Peyer's patch (tissue), 4 donors: ENCODE measurements at regions not wholly inside any gene's neighbourhood (a gene's known extent, or its start where the extent isn't known, plus 50 kb on each side); places are given as distances from the start of the nearest gene placed in this dataset.
"Not testable (repeated sequence)": the region's sequence is repeated elsewhere in the genome, so short reads cannot be mapped to it uniquely, and the experiment has no call there.

Source experiments
- DNase-seq, 3 donors: peaks; one replicate each; pipeline ENCODE4 v3.0.0-alpha.2; 2017 to 2019
- H3K27ac ChIP-seq, 4 donors: fragments of 200-600 bp; sonication (generic); one replicate each; pipeline ENCODE4 v1.5.1; 2016 to 2019
- H3K27me3 ChIP-seq, 2 donors: fragments of 200-600 bp; sonication (generic); one replicate each; pipeline ENCODE4 v1.5.1; 2019
- H3K36me3 ChIP-seq, 3 donors: fragments of 200-600 bp; sonication (generic); one replicate each; pipeline ENCODE4 v1.5.1; 2016 to 2019
- H3K4me1 ChIP-seq, 4 donors: fragments of 200-600 bp; sonication (generic); one replicate each; pipeline ENCODE4 v1.5.1; 2016 to 2019
- H3K4me3 ChIP-seq, 4 donors: fragments of 200-600 bp; sonication (generic); 1 replicate in 3 of 4; 2 replicates in 1 of 4; pipeline ENCODE4 v1.5.1; 2016 to 2019; ENCODE audit warnings: mild to moderate bottlenecking in 1 of 4
- H3K9me3 ChIP-seq, 4 donors: fragments of 200-600 bp; sonication (generic); one replicate each; pipeline ENCODE4 v1.5.1; 2016 to 2019; ENCODE audit warnings: mild to moderate bottlenecking in 1 of 4
- POLR2A ChIP-seq, 2 donors: fragments of 450-650 bp; IDR thresholded peaks; one replicate each; pipeline ENCODE4 v1.5.1; 2017; ENCODE audit warnings: antibody characterized with exemption in 2 of 2, mild to moderate bottlenecking in 2 of 2, moderate library complexity in 2 of 2
- TF ChIP-seq, protein P1 (sequence below), 6 experiments: fragments of 450-650 bp in 4 of 6; fragments of 200-600 bp in 2 of 6; sonication (generic) in 1 of 6; IDR thresholded peaks; one replicate each; pipeline ENCODE4 v1.5.1; 2017 to 2019; ENCODE audit warnings: antibody characterized with exemption in 6 of 6, mild to moderate bottlenecking in 3 of 6, moderate library complexity in 1 of 6

DNA sequence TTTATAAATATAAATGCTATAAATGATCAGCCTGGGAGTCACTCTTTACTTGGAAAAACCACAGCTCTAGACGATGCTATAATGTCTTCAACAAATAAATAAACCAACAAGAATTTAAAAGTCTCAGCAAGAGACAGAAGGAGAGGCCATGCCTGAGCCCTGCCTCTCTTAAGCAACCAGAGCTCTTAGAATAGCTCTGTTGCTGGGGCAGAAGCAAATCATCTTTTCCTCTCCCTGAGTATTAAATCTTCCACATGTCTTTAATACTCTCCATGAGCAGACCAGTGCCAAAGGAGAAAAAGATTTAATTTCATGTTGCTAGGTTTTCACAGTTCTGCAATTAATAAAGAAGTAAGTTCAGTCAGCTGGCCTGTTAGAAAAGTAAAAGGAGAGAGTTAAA lies 408.0 kb upstream of the SLC30A5 start:
- Histone ChIP-seq H3K27me3 (no peaks in the 10 kb centered on the region), H3K27ac (no peak overlapping the region), H3K4me1 (peaks cover 0 to 5% (median 0%) of the 10 kb centered on the region in 4 donors), H3K4me3 (no peak overlapping the region), H3K9me3 (no peaks in the 10 kb centered on the region), H3K36me3 (no peaks in the 10 kb centered on the region)
- TF ChIP-seq, protein P1, sequence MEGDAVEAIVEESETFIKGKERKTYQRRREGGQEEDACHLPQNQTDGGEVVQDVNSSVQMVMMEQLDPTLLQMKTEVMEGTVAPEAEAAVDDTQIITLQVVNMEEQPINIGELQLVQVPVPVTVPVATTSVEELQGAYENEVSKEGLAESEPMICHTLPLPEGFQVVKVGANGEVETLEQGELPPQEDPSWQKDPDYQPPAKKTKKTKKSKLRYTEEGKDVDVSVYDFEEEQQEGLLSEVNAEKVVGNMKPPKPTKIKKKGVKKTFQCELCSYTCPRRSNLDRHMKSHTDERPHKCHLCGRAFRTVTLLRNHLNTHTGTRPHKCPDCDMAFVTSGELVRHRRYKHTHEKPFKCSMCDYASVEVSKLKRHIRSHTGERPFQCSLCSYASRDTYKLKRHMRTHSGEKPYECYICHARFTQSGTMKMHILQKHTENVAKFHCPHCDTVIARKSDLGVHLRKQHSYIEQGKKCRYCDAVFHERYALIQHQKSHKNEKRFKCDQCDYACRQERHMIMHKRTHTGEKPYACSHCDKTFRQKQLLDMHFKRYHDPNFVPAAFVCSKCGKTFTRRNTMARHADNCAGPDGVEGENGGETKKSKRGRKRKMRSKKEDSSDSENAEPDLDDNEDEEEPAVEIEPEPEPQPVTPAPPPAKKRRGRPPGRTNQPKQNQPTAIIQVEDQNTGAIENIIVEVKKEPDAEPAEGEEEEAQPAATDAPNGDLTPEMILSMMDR (IDR thresholded peaks at IDR 0.05): no peak
- no peak for TF ChIP-seq POLR2A (IDR thresholded peaks at IDR 0.05)
- no peak for DNase-seq

DNA sequence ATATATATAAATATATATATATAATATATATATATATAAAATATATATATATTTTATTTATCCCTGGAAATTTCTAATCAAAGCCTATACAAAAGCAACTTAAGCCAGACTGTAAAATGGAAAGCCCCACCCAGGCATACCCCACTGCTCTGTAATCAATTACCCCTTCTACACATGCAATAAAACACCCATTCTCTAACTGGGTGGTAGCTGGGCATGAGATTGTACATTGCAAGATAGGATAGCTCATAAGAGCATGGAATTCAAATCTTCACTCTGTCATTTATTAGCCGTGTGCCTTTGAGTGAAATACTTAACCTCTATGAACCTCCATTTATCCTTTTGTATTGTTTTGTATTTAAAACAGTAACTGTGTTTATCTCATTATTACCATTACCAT lies 405.3 kb upstream of the SLC30A5 start:
- Histone ChIP-seq H3K36me3 (no peaks in the 10 kb centered on the region), H3K27ac (no peak overlapping the region), H3K4me3 (no peak overlapping the region), H3K9me3 (peaks cover 0 to 5% (median 2%) of the 10 kb centered on the region in 4 donors), H3K4me1 (no peaks in the 10 kb centered on the region), H3K27me3 (no peaks in the 10 kb centered on the region)
- TF ChIP-seq, protein P1 (IDR thresholded peaks at IDR 0.05): no peak
- TF ChIP-seq POLR2A (IDR thresholded peaks at IDR 0.05): no peak
- DNase-seq: no peak

DNA sequence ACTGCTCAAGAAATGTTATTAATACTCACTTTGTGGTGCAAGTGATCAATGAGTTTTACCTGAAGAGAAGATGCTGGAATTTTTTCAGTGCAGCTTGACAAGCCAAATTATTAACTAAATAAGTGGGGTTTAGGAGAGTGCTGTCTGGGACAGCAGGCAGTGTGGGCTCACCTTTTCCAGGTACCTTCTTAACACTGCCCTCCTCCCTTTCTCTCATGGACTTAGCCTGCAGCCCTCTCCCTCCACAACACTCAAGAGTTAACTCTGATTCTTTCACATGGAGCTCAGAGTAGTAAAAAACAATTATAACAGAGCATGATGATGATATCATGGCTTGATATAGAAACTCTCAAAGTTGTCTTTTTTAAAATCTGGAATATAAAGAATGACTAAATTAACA lies 404.8 kb upstream of the SLC30A5 start:
- H3K9me3 ChIP-seq: peaks cover 0 to 5% (median 2%) of the 10 kb centered on the region in 4 donors

GRCh38 chr5:68691874-68692273 lies 401.9 kb upstream of the SLC30A5 start:
- DNase-seq, H3K27me3 ChIP-seq, H3K36me3 ChIP-seq, H3K4me3 ChIP-seq, H3K27ac ChIP-seq, H3K4me1 ChIP-seq, H3K9me3 ChIP-seq: not testable (repeated sequence)

More for the DNA sequence above, 404.8 kb upstream of the SLC30A5 start:
- no peak overlapping the region for H3K4me3 ChIP-seq
- no peaks in the 10 kb centered on the region for H3K4me1 ChIP-seq
- no peaks in the 10 kb centered on the region for H3K36me3 ChIP-seq
- H3K27me3 ChIP-seq: no peaks in the 10 kb centered on the region
- DNase-seq: no peak
- H3K27ac ChIP-seq: no peak overlapping the region
- TF ChIP-seq POLR2A (IDR thresholded peaks at IDR 0.05): no peak
- TF ChIP-seq, protein P1 (IDR thresholded peaks at IDR 0.05): no peak

- Histone ChIP-seq H3K9me3 (no peaks in the 10 kb centered on the region), H3K36me3 (no peaks in the 10 kb centered on the region), H3K4me1 (no peaks in the 10 kb centered on the region), H3K27me3 (no peaks in the 10 kb centered on the region), H3K27ac (no peak overlapping the region), H3K4me3 (no peak overlapping the region)
- TF ChIP-seq, protein P1 (IDR thresholded peaks at IDR 0.05): no peak
- no peak for TF ChIP-seq POLR2A (IDR thresholded peaks at IDR 0.05)
- no peak for DNase-seq
These were observed 395.5 kb upstream of the SLC30A5 start for GRCh38 chr5:68698025-68698940.

DNA sequence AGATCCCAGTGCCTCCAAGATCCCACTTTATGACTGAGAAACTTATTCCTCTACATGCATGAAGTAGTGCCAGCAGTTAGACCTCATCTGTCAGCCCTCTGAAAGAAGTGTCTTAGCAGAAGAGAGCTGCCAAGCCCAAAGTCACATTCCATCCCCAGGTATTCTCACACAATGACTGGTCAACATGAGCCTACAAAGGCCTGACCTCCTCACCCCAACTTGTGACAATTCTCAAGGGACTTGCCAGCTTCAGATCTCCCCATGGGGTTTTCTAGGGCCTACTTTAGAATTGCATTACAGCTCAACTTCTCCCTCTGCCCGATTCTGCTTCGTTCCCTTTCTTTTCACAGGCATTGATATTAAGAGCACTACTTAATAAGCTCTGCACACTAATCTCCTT lies 393.8 kb upstream of the SLC30A5 start:
- Histone ChIP-seq H3K36me3 (no peaks in the 10 kb centered on the region), H3K27me3 (no peaks in the 10 kb centered on the region), H3K9me3 (peaks cover 0 to under 1% (median 0%) of the 10 kb centered on the region in 4 donors), H3K27ac (no peak overlapping the region), H3K4me1 (no peaks in the 10 kb centered on the region), H3K4me3 (no peak overlapping the region)
- no peak for DNase-seq
- TF ChIP-seq, protein P1 (IDR thresholded peaks at IDR 0.05): no peak
- no peak for TF ChIP-seq POLR2A (IDR thresholded peaks at IDR 0.05)
